NCI-H1436 treated with DMSO at 0.1 percent for 48 hours (cell line): ENCODE measurements at regions not wholly inside any gene's neighbourhood (a gene's known extent, or its start where the extent isn't known, plus 50 kb on each side); places are given as distances from the start of the nearest gene placed in this dataset.
"Not testable (repeated sequence)": the region's sequence is repeated elsewhere in the genome, so short reads cannot be mapped to it uniquely, and the experiment has no call there.

Experiments used
- DNase-seq: peaks from one replicate; lab custom pipeline; 2025; lab: John Stamatoyannopoulos, UW

DNA sequence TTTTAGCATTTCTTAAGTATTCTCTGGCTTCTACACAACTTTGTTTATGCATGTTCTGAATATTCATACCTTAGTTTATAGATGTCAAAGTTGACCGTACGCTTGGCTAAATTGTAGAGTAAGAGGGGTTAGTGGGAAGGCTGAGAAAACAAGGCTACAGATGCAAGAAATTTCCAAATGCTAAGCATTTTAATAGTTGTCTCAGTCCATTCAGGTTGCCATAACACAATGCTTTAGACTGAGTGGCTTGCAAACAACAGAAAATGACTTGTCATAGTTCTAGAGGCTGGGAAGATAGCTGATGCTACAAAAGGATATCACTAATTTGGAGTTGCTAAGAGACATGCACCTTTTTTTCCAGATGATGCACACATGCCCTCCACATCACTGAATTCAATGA is 53.0 kb upstream of the C1QTNF3 start:
- DNase-seq, result not testable (repeated sequence)

DNA sequence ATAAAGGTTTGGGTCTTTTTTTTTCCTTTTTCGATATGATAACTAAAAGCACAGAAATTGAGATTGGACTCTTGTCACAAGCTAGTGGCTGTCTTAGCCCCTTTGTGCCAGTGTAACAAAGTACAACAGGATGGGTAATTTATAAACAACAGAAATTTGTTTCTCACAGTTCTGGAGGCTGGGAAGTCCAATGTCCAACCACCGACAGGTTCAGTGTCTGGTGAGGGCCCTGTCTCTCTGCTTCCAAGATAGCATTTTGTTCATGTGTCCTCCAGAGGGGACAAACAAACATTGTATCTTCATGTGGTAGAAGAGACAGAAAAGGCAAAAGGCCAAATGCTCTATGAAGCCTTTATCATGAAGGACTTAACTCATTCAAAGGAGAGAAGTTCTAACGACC is 56.9 kb upstream of the C1QTNF3 start:
- not testable (repeated sequence) for DNase-seq

DNA sequence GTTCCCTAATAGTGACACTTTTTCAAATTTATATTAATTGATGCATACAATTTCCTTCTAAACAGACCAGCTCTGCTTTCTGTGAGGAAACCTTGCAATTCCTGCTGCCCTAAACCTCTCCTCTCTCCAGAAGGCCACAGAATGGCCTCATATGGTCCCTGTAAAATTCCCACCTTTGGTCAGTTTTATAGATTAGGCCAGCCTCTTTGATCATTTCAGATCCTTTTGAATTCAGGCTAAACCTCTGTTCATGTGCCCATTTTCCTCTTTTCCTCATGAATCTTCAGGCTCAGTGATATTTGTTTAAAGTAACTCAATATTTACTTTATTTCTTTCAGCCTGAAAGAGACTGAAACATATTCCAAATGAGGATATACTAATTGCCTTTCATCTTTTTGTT is 58.6 kb upstream of the C1QTNF3 start:
- DNase-seq, result not testable (repeated sequence)

DNA sequence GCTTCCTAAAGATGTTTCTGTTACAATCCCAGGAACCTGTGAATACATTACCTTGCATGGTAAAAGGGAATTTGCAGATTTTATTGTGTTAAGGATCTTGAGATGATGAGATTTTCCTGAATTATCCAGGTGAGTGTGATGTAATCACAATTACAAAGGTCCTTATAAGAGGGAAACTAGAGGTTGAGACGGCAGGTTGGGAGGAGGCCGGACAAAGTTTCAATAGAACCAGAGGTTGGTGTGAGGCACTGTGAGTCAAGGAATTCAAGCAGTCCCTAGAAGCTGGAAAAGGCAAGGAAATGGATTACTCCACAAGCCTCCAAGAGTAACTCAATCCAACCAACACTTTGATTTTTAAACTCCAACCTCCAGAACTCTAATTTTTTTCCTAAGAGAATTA is 65.9 kb upstream of the C1QTNF3 start:
- not testable (repeated sequence) for DNase-seq

DNA sequence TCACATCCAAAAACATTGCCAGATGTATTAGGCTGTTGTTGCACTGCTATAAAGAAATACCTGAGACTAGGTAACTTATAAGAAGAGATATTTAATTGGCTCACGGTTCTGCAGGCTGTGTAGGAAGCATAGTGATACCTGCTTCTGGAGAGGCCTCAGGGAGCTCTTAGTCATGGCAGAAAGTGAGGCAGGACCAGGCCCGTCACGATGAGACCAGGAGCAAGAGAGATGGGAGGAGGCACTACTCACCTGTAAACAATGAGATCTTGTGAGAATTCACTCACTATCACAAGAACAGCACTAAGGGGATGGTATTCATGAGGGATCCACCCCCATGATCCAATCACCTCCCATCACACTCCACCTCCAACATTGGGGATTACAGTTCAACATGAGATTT is 81.3 kb upstream of the C1QTNF3 start:
- not testable (repeated sequence) for DNase-seq

DNA sequence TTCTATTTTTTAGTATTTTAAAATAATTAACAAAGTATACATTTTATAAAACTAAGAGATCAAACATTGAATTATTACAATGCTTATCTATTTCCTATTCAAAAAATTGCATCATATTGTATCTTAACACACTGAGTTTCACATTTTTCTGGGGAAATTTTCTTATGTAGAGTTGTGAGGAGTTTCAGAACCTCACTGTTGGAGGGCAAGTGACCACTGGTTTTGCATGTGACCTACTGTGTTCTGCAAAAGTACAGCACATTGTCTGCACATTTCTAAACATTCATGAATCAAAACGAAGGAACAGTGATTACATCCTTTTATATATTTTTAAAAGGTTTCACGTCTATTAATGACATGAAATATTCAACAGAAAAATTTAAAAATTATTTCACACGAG is 82.3 kb upstream of the C1QTNF3 start:
- not testable (repeated sequence) for DNase-seq

DNA sequence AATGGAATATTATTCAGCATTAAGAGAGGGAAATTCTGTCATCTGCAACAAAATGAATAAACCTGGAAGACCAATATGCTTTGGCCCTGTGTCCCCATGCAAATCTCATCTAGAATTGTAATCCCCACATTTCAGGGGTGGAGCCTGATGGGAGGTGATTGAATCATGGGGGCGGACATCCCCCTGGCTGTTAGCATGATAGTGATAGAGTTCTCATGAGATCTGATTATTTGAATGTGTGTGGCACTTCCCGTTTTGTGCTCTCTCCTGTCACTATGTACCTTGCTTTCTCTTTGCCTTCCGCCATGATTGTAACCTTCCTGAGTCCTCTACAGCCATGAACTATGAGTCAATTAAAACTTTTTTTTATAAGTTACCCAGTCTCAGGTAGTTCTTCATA is 83.7 kb upstream of the C1QTNF3 start:
- not testable (repeated sequence) for DNase-seq

DNA sequence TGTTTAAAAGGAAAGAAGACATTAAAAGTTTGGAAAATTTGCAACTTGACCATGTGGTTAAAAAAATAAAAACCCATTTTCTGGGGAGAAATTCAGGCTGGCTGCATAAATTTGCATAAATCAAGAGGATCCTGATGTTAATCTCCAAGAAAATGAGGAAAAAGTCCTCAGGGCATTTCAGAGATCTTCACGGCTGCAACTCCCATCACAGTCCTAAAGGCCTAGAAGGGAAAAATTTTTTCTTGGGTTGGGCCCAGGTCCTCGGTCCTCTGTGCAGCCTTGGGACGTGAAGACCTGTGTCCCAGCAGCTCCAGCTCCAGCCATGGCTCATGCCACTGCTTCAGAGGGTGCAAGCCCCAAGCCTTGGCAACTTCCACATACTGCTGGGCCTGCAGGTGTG is 84.8 kb upstream of the C1QTNF3 start:
- not testable (repeated sequence) for DNase-seq

DNA sequence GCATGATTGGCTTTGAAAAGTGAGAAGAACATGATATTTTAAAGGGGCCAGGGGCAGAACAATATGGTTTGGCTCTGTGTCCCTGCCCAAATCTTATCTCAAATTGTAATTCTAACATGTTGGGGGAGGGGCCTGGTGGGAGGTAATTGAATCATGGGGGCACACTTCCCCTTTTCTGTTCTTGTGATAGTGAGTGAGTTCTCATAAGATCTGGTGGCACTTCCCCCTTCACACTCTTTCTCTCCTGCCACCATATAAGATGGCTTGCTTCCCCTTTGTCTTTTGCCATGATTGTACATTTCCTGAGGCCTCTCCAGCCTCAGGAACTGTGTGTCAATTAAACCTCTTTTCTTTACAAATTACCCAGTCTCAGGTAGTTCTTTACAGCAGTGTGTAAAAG is 85.9 kb upstream of the C1QTNF3 start:
- DNase-seq, result not testable (repeated sequence)

DNA sequence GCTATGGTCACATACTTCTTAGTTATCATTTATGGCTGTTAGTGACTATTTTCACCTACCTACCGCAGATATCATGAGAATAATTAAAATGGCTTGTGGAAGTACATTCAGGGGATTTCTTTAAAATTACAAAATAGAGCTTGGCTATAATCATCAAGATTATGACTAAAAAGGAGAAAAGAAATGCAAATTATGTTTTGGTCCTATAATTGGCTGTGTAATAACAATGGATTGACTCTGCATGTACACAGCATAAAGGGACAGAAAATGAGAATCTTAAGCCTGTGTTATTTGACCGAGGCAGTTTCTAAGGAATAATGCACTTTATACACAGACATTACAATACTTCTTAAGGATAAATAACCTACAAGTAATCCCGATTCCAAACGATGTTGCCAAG is 112.0 kb upstream of the C1QTNF3 start:
- DNase-seq, result not testable (repeated sequence)

DNA sequence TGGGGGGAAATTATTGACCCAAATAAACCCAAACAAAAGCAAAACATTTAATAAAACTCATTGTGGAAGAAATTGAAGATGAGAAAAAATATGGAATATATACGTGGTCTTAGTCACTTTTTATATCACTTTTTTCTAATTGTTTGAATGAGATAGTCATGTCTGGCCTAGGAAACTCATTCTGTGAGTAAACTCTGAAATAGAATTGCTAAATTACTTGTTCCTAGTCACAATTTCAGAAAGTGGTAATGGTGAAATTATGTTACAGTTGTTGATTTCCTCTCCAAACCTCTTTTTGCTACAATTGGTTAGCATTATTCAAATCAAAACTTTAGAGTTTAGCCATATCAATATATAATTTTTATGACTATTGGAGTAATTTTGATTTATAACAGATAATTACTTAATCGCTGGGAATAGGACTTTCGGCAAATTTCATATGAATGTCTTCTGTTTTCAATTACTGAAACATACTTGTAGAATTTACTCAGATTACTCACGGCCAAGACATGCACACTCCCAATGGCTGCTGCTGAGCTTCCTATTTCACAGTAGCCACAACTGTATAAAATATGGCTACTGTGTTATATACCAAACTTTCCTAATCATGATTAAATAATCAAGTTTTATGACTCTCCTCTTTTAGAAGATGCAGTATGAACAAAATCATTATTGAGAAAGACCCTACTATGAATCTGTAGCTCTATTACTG is 113.8 kb upstream of the C1QTNF3 start:
- not testable (repeated sequence) for DNase-seq

DNA sequence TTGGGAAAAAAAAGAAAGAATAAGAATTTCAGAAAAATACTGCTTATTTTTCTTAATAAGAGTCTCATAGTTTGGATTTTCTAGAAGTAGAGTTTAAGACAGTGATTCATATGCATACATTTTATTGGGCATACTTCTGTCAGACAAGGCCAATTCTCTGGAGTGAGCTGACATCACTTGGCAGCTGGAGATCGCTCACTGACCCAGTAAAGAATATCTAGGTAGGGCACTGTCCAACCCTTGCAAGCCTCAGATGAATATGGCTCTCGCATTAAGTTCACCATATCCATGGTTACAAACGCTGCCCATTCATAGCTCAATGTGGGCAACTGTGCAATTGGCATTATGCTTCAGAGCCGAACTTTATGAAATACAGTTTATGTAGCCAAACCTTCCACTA is 117.9 kb upstream of the C1QTNF3 start:
- not testable (repeated sequence) for DNase-seq

DNA sequence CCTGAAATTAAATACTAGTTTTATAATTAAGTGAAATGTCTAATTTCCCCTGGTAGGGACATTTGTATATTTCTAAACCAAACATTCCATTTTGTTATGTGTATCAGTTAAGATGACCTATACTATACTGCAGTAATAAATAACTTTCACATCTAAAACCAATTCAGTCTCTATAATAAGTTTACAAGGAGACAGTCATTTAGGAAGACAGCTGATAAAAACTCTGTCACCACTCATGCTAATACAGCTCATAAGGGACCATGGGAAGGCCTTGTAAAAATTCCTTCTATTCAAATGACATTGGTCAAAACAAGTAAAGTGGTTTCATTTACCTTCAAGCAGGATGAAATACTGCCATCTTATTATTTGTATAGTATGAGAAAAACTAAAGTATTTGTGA is 128.4 kb upstream of the C1QTNF3 start:
- DNase-seq, result not testable (repeated sequence)

DNA sequence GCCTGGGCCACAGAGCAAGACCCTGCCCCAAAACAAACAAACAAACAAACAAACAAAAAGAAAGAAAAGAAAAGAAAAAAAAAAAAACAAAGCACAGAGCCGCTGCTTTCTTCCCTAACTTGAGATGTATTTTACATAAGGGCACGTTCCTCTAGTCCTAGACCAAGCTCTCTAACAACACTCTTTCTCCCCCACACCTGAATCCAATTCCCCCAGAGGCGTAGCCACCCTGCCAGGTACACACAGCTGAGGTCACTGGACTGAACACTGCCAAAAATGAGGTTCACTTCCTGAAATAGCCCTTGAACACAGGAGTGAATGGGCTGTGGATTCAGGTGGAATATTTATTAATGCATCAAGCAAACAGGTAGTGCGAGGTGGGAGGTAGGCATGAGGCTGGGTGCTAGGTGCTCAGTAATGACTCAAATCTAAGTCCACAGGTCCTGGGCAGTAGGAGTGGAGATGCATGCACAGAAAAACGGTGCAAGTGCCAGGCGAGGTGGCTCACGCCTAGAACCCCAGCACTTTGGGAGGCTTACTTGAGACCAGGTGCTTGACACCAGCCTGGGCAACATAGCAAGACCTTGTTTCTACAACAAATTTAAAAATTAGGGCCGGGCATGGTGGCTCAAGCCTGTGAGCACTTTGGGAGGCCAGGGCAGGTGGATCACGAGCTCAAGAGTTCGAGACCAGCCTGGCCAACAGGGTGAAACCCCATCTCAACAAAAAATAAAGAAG is 136.6 kb upstream of the C1QTNF3 start:
- not testable (repeated sequence) for DNase-seq

DNA sequence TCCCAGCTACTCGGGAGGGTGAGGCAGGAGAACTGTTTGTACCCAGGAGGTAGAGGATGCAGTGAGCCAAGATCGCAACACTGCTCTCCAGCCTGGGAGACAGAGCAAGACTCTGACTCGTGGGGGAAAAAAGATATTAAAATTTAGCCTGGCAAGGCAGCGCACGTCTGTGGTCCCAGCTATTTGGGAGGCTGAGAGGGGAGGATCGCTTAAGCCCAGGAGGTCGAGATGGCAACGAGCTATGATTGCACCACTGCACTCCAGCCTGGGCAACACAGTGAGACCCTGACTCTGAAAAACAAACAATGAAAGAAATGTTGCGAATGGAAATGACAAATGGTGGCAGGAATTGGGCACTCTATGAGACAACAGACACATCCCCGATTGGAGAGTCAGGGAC is 137.2 kb upstream of the C1QTNF3 start:
- not testable (repeated sequence) for DNase-seq

DNA sequence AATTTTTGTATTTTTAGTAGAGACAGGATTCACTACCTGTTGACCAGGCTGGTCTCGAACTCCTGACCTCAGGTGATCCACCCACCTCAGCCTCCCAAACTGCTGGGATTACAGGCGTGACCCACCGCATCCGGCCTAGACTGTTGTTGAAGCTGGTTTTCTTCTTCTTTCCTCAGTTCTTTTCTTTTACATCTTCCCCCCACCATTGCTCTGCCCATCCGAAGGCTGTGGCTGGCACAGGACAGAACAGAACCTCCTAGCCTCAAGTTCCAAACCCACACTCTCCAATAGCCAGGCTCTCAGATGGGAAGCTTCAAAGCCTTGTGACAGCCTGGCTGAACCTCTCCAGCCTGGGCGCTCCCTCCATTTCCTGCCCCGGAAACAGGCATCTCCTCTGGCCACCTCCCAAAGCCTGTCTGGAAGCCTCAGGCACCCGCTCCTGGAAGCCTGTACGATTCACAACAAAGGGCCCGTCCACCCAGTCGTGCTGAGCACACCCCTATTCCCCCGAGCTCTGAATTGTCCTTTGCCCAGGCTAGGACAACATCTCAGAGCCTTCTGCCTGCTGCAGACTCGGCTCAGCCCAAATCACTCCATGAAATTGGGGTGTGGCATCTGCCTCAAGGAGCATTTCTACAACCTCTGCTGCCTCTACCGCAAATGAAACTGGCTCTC is 138.1 kb upstream of the C1QTNF3 start:
- not testable (repeated sequence) for DNase-seq

DNA sequence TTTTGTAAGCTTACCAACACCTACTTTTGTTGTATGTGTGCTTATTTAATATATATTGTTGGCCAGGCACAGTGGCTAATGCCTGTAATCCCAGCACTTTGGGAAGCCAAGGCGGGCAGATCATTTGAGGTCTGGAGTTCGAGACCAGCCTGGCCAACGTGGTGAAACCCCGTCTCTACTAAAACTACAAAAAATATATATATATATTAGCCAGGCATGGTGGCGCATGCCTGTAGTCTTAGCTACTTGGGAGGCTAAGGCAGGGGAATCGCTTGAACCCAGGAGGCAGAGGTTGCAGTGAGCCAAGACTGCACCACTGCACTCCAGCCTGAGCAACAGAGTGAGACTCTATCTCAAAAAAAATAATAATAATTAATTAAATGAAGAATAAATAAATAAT is 142.0 kb upstream of the C1QTNF3 start:
- not testable (repeated sequence) for DNase-seq

DNA sequence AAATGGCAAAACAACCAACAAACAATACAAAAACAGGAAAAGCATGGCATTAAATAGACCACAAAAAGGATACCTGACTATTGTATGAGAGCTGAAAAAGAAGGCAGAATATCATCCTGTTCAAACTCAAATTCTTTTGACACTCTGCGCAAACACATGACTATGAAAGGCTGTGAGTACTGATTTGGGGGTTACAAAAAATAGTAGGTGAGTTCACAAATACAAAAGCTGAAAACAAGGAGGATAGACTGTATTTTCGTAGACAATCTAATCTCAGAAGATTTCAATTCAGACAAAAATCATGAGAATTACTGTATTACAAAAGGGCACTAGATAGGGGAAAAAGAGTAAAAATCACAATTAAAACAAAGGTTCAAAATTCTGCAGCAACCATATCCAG is 142.6 kb upstream of the C1QTNF3 start:
- not testable (repeated sequence) for DNase-seq

DNA sequence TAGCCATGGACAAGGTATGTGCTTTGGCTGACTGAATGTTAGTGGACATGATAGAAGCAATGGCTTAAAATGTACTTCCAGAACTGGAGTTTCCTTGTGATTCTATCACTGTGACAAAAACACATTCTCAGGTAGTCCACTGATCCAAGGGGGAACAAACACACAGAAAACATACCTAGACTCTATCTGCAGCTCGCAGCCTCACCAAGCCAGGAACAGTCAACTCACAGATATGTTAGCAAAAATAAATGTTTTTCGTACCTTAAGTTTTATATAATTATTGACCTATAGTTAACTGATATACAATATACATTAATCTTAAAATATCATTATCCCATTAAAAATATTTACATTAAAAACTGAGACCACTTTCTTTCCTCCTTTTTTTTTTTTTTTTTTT is 143.1 kb upstream of the C1QTNF3 start:
- DNase-seq, result not testable (repeated sequence)

DNA sequence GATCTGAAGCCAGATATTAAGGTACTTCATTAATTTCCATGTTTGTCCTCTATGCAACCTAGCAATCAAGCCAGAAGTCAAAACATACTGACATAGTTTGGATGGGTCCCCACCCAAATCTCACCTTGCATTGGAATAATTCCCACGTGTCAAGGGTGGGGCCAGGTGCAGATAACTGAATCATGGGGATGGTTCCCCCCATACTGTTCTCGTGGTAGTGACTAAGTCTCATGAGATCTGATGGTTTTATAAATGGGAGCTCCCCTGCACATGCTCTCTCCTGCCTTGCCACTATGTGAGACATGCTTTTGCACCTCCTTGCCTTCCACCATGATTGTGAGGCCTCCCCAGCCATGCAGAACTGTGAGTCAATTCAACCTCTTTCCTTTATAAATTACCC is 143.9 kb upstream of the C1QTNF3 start:
- DNase-seq, result not testable (repeated sequence)

DNA sequence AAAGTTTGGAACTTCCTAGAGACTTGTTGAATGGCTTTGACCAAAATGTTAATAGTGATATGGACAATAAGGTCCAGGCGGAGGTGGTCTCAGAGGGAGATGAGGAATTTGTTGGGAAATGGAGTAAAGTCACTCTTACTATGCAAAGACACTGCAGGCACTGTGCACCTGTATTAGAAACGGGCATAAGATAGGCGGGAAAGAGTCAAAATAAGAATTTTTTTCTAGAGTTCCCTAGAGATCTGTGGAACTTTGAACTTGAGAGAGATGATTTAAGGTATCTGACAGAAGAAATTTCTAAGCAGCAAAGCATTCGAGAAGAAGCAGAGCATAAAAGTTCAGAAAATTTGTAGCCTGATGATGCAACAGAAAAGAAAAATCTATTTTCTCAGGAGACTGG is 144.4 kb upstream of the C1QTNF3 start:
- DNase-seq, result not testable (repeated sequence)

DNA sequence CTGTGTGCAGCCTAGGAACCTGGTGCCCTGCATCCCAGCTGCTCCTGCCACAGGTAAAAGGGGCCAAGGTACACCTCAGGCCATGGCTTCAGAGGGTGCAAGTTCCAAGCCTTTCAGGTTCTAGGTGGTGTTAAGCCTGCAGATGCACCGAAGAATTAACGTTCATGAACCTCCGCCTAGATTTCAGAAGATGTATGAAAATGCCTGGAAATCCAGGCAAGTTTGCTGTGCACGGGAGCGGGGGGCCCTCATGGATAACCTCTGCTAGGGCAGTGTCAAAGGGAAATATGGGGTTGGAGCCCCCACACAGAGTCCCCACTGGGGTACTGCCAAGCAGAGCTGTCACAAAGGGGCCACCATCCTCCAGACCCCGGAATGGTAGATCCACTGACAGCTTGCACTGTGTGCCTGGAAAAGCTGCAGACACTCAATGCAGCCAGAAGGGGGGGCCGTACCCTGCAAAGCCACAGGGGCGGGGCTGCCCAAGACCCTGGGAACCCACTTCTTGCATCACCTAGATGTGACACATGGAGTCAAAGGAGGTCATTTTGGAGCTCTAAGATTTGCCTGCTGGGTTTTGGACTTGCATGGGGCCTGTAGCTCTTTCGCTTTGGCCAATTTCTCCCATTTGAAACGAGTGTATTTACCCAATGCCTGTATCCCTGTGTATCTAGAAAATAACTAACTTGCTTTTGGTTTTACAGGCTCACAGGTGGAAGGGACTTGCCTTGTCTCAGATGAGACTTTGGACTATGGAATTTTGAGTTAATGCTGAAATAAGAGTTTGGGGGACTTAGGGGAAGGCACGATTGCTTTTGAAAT is 145.2 kb upstream of the C1QTNF3 start:
- not testable (repeated sequence) for DNase-seq
